GM19468 (cell line): ENCODE measurements at regions not wholly inside any gene's neighbourhood (a gene's known extent, or its start where the extent isn't known, plus 50 kb on each side); places are given as distances from the start of the nearest gene placed in this dataset.
"Not testable (repeated sequence)": the region's sequence is repeated elsewhere in the genome, so short reads cannot be mapped to it uniquely, and the experiment has no call there.

Experiments
- ATAC-seq: cut with Tn5 transposase; IDR thresholded peaks from one replicate; pipeline ENCODE4 v1.9.1; 2021; ENCODE audit warnings: mild to moderate bottlenecking, moderate library complexity, moderate number of reproducible peaks; ENCODE audit not compliant: unreplicated experiment; ENCODE audit errors: extremely low read depth

GRCh38 chr13:21310220-21310619 lies 133.8 kb downstream of the MRPL57 start:
- no peak for ATAC-seq

GRCh38 chr13:21314976-21315375 lies 138.5 kb downstream of the MRPL57 start:
- not testable (repeated sequence) for ATAC-seq

- ATAC-seq = no peak
Measured at GRCh38 chr13:21316376-21316775, 139.9 kb downstream of the MRPL57 start.

GRCh38 chr13:21318891-21319532 lies 140.1 kb downstream of the ZDHHC20 start:
- no peak for ATAC-seq

GRCh38 chr13:21319869-21320641 lies 139.0 kb downstream of the ZDHHC20 start:
- ATAC-seq = no peak

GRCh38 chr13:21320642-21321034 lies 138.5 kb downstream of the ZDHHC20 start:
- ATAC-seq = no peak

- ATAC-seq = no peak
Measured at GRCh38 chr13:21321269-21321668, 137.8 kb downstream of the ZDHHC20 start.

GRCh38 chr13:21322327-21322965 lies 136.7 kb downstream of the ZDHHC20 start:
- ATAC-seq = no peak
